IPS-18a (cell line): ENCODE measurements at regions not wholly inside any gene's neighbourhood (a gene's known extent, or its start where the extent isn't known, plus 50 kb on each side); places are given as distances from the start of the nearest gene placed in this dataset.

Experiments
- H3K27ac ChIP-seq: one replicate; pipeline ENCODE4 v1.5.1; 2013; ENCODE audit warnings: low read length
- H3K27me3 ChIP-seq: one replicate; pipeline ENCODE4 v1.6.1; 2013; ENCODE audit warnings: mild to moderate bottlenecking, low read length; ENCODE audit not compliant: control insufficient read depth, insufficient read depth
- H3K36me3 ChIP-seq: one replicate; pipeline ENCODE4 v1.6.1; 2013; ENCODE audit warnings: low read depth, low read length; ENCODE audit not compliant: control insufficient read depth
- H3K4me1 ChIP-seq: one replicate; pipeline ENCODE4 v1.6.1; 2013; ENCODE audit warnings: low read depth, low read length; ENCODE audit not compliant: control insufficient read depth
- H3K4me3 ChIP-seq: one replicate; pipeline ENCODE4 v1.5.1; 2013; ENCODE audit warnings: low read length
- H3K9ac ChIP-seq: one replicate; pipeline ENCODE4 v1.6.1; 2013; ENCODE audit warnings: mild to moderate bottlenecking, low read length, moderate library complexity
- H3K9me3 ChIP-seq: one replicate; pipeline ENCODE4 v1.6.1; 2013; ENCODE audit warnings: low read depth, low read length; ENCODE audit not compliant: control insufficient read depth

GRCh38 chr11:134628426-134628825 lies 216.4 kb upstream of the B3GAT1 start:
- Histone ChIP-seq H3K27me3 (no peaks in the 10 kb centered on the region), H3K9ac (no peak overlapping the region), H3K4me3 (no peak overlapping the region), H3K27ac (no peak overlapping the region), H3K9me3 (no peaks in the 10 kb centered on the region), H3K4me1 (peaks cover 7% of the 10 kb centered on the region), H3K36me3 (no peaks in the 10 kb centered on the region)

- H3K27me3 ChIP-seq = no peaks in the 10 kb centered on the region
Measured at GRCh38 chr11:134626032-134626431, 214.0 kb upstream of the B3GAT1 start.

GRCh38 chr11:134625631-134626030 lies 213.6 kb upstream of the B3GAT1 start:
- Histone ChIP-seq H3K4me3 (no peak overlapping the region), H3K4me1 (no peaks in the 10 kb centered on the region), H3K36me3 (no peaks in the 10 kb centered on the region), H3K9me3 (no peaks in the 10 kb centered on the region), H3K27ac (no peak overlapping the region), H3K9ac (no peak overlapping the region), H3K27me3 (no peaks in the 10 kb centered on the region)

More at GRCh38 chr11:134626032-134626431, 214.0 kb upstream of the B3GAT1 start:
- no peaks in the 10 kb centered on the region for H3K36me3 ChIP-seq
- H3K4me3 ChIP-seq = no peak overlapping the region
- H3K27ac ChIP-seq = no peak overlapping the region
- H3K9me3 ChIP-seq = no peaks in the 10 kb centered on the region
- no peak overlapping the region for H3K9ac ChIP-seq
- no peaks in the 10 kb centered on the region for H3K4me1 ChIP-seq

GRCh38 chr11:134625151-134625550 lies 213.1 kb upstream of the B3GAT1 start:
- H3K4me1 ChIP-seq = no peaks in the 10 kb centered on the region
- no peak overlapping the region for H3K4me3 ChIP-seq
- no peak overlapping the region for H3K9ac ChIP-seq
- H3K27me3 ChIP-seq = no peaks in the 10 kb centered on the region
- no peaks in the 10 kb centered on the region for H3K36me3 ChIP-seq
- H3K27ac ChIP-seq = no peak overlapping the region
- no peaks in the 10 kb centered on the region for H3K9me3 ChIP-seq

- Histone ChIP-seq H3K27me3 (no peaks in the 10 kb centered on the region), H3K27ac (no peak overlapping the region), H3K4me1 (no peaks in the 10 kb centered on the region), H3K4me3 (no peak overlapping the region), H3K9ac (no peak overlapping the region), H3K9me3 (no peaks in the 10 kb centered on the region), H3K36me3 (no peaks in the 10 kb centered on the region)
Measured at GRCh38 chr11:134624166-134624920, 212.3 kb upstream of the B3GAT1 start.

- Histone ChIP-seq H3K4me1 (peaks cover 3% of the 10 kb centered on the region), H3K9me3 (no peaks in the 10 kb centered on the region), H3K27me3 (no peaks in the 10 kb centered on the region)
Measured at GRCh38 chr11:134623711-134624110, 211.7 kb upstream of the B3GAT1 start.

GRCh38 chr11:134622458-134622857 lies 210.4 kb upstream of the B3GAT1 start:
- Histone ChIP-seq H3K9ac (no peak overlapping the region), H3K27me3 (no peaks in the 10 kb centered on the region)

More at GRCh38 chr11:134623711-134624110, 211.7 kb upstream of the B3GAT1 start:
- H3K4me3 ChIP-seq = no peak overlapping the region
- no peak overlapping the region for H3K9ac ChIP-seq
- no peaks in the 10 kb centered on the region for H3K36me3 ChIP-seq
- H3K27ac ChIP-seq = no peak overlapping the region

GRCh38 chr11:134617360-134617759 lies 205.3 kb upstream of the B3GAT1 start:
- H3K27ac ChIP-seq = no peak overlapping the region
- no peaks in the 10 kb centered on the region for H3K27me3 ChIP-seq
- H3K36me3 ChIP-seq = no peaks in the 10 kb centered on the region
- H3K4me1 ChIP-seq = peaks cover 4% of the 10 kb centered on the region
- H3K9ac ChIP-seq = no peak overlapping the region
- no peaks in the 10 kb centered on the region for H3K9me3 ChIP-seq
- H3K4me3 ChIP-seq = no peak overlapping the region

More at GRCh38 chr11:134622458-134622857, 210.4 kb upstream of the B3GAT1 start:
- no peak overlapping the region for H3K4me3 ChIP-seq
- no peaks in the 10 kb centered on the region for H3K36me3 ChIP-seq
- peaks cover 3% of the 10 kb centered on the region for H3K4me1 ChIP-seq
- no peaks in the 10 kb centered on the region for H3K9me3 ChIP-seq
- no peak overlapping the region for H3K27ac ChIP-seq

- no peak overlapping the region for H3K9ac ChIP-seq
Measured at GRCh38 chr11:134616038-134616437, 204.0 kb upstream of the B3GAT1 start.

GRCh38 chr11:134615041-134615615 lies 203.1 kb upstream of the B3GAT1 start:
- Histone ChIP-seq H3K27ac (no peak overlapping the region), H3K4me1 (peaks cover 6% of the 10 kb centered on the region), H3K9me3 (no peaks in the 10 kb centered on the region), H3K36me3 (no peaks in the 10 kb centered on the region), H3K4me3 (no peak overlapping the region), H3K9ac (no peak overlapping the region), H3K27me3 (no peaks in the 10 kb centered on the region)

More at GRCh38 chr11:134616038-134616437, 204.0 kb upstream of the B3GAT1 start:
- peaks cover 6% of the 10 kb centered on the region for H3K4me1 ChIP-seq
- no peaks in the 10 kb centered on the region for H3K27me3 ChIP-seq
- no peaks in the 10 kb centered on the region for H3K9me3 ChIP-seq
- no peaks in the 10 kb centered on the region for H3K36me3 ChIP-seq
- H3K27ac ChIP-seq = no peak overlapping the region
- no peak overlapping the region for H3K4me3 ChIP-seq

GRCh38 chr11:134614141-134614540 lies 202.1 kb upstream of the B3GAT1 start:
- Histone ChIP-seq H3K9ac (no peak overlapping the region), H3K4me3 (no peak overlapping the region), H3K9me3 (no peaks in the 10 kb centered on the region), H3K27ac (no peak overlapping the region), H3K4me1 (peaks cover 6% of the 10 kb centered on the region), H3K36me3 (no peaks in the 10 kb centered on the region), H3K27me3 (no peaks in the 10 kb centered on the region)

GRCh38 chr11:134613646-134614045 lies 201.6 kb upstream of the B3GAT1 start:
- H3K36me3 ChIP-seq = no peaks in the 10 kb centered on the region
- no peak overlapping the region for H3K27ac ChIP-seq
- no peaks in the 10 kb centered on the region for H3K9me3 ChIP-seq
- no peak overlapping the region for H3K4me3 ChIP-seq
- no peak overlapping the region for H3K9ac ChIP-seq
- H3K27me3 ChIP-seq = no peaks in the 10 kb centered on the region
- H3K4me1 ChIP-seq = peaks cover 3% of the 10 kb centered on the region
